Gastroesophageal sphincter (tissue), 3 donors: ENCODE measurements at regions not wholly inside any gene's neighbourhood (a gene's known extent, or its start where the extent isn't known, plus 50 kb on each side); places are given as distances from the start of the nearest gene placed in this dataset.

Experiments used
- EP300 ChIP-seq: sonication (generic); formaldehyde crosslinking; IDR thresholded peaks from one replicate; pipeline ENCODE4 v1.6.1; 2017; ENCODE audit warnings: antibody characterized with exemption, mild to moderate bottlenecking
- POLR2A ChIP-seq, 2 donors: fragments of 450-650 bp; IDR thresholded peaks; one replicate each; pipeline ENCODE4 v1.6.1; 2017; ENCODE audit warnings: antibody characterized with exemption in 2 of 2, mild to moderate bottlenecking in 2 of 2, moderate library complexity in 1 of 2
- POLR2AphosphoS5 ChIP-seq: sonication (generic); formaldehyde crosslinking; IDR thresholded peaks from one replicate; pipeline ENCODE4 v1.6.1; 2017; ENCODE audit warnings: antibody characterized with exemption
- TF ChIP-seq, protein P1 (sequence below), 4 experiments: fragments of 200-600 bp in 2 of 4; fragments of 450-650 bp in 2 of 4; sonication (generic) in 1 of 4; IDR thresholded peaks; one replicate each; pipeline ENCODE4 v1.5.1; 2017 to 2019; ENCODE audit warnings: antibody characterized with exemption in 4 of 4, mild to moderate bottlenecking in 2 of 4, moderate library complexity in 2 of 4

DNA sequence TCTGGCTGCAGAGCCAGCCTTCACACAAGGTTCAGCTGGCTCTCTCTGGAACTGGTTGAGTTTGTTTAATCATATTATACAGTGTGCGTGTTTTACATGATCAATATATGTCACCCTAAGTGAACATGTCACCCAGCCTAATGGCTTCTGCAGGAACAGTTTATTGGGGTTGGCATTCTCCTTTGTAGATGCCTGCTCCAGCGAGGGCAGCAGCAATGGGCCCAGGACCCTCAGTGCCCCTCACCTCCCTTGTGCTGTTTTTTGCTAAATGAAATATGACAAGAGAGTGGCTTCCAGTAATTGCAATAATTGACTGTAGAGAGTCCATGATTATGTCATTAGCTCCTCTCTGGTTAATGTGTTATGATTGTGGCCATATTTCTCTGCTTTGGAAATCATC lies 387.2 kb downstream of the TMEM114 start:
- TF ChIP-seq, protein P1, sequence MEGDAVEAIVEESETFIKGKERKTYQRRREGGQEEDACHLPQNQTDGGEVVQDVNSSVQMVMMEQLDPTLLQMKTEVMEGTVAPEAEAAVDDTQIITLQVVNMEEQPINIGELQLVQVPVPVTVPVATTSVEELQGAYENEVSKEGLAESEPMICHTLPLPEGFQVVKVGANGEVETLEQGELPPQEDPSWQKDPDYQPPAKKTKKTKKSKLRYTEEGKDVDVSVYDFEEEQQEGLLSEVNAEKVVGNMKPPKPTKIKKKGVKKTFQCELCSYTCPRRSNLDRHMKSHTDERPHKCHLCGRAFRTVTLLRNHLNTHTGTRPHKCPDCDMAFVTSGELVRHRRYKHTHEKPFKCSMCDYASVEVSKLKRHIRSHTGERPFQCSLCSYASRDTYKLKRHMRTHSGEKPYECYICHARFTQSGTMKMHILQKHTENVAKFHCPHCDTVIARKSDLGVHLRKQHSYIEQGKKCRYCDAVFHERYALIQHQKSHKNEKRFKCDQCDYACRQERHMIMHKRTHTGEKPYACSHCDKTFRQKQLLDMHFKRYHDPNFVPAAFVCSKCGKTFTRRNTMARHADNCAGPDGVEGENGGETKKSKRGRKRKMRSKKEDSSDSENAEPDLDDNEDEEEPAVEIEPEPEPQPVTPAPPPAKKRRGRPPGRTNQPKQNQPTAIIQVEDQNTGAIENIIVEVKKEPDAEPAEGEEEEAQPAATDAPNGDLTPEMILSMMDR (IDR thresholded peaks at IDR 0.05): no peak
- TF ChIP-seq POLR2A (IDR thresholded peaks at IDR 0.05) (no peak), EP300 (no peak), POLR2AphosphoS5 (no peak)
